SU-DHL-6 (cell line): ENCODE measurements at regions not wholly inside any gene's neighbourhood (a gene's known extent, or its start where the extent isn't known, plus 50 kb on each side); places are given as distances from the start of the nearest gene placed in this dataset.

Source experiments
- H2AFZ ChIP-seq: fragments of 200-600 bp; sonication (generic); 2 replicates; pipeline ENCODE4 v1.6.1; 2014; ENCODE audit warnings: low read depth, mild to moderate bottlenecking, moderate library complexity, mixed read lengths, antibody characterized with exemption, low read length; ENCODE audit not compliant: severe bottlenecking
- H3F3A ChIP-seq: fragments of 200-600 bp; shearing (Covaris generic); 2 replicates; pipeline ENCODE4 v1.6.0; 2016; ENCODE audit warnings: antibody characterized with exemption, mild to moderate bottlenecking; ENCODE audit not compliant: insufficient read depth
- H3K27ac ChIP-seq: fragments of 200-600 bp; sonication (generic); 2 replicates; pipeline ENCODE4 v1.5.1; 2016; ENCODE audit warnings: low read depth, mild to moderate bottlenecking, low read length, moderate library complexity, mixed read lengths
- H3K27me3 ChIP-seq: fragments of 200-600 bp; sonication (generic), shearing (Covaris generic); 2 replicates; pipeline ENCODE4 v1.6.0; 2014; ENCODE audit warnings: mild to moderate bottlenecking, low read length
- H3K36me3 ChIP-seq: fragments of 200-600 bp; sonication (generic); 2 replicates; pipeline ENCODE4 v1.6.1; 2014; ENCODE audit warnings: mild to moderate bottlenecking, low read length, mixed read lengths
- H3K4me2 ChIP-seq: fragments of 300-600, 200-600 bp; shearing (Covaris generic), sonication (generic); 2 replicates; pipeline ENCODE4 v1.6.0; 2014; ENCODE audit warnings: low read length, low read depth, mild to moderate bottlenecking; ENCODE audit not compliant: poor library complexity, severe bottlenecking
- H3K4me3 ChIP-seq: fragments of 200-600 bp; sonication (generic); 2 replicates; pipeline ENCODE4 v1.5.1; 2014; ENCODE audit warnings: antibody characterized with exemption, low read length, mild to moderate bottlenecking, mixed read lengths; ENCODE audit not compliant: insufficient read depth, poor library complexity, severe bottlenecking
- H3K79me2 ChIP-seq: fragments of 200-600 bp; sonication (generic); 2 replicates; pipeline ENCODE4 v1.6.1; 2014; ENCODE audit warnings: mild to moderate bottlenecking, low read length, moderate library complexity; ENCODE audit not compliant: insufficient read depth
- H3K9ac ChIP-seq: fragments of 200-600 bp; sonication (generic); 2 replicates; pipeline ENCODE4 v1.7.0; 2014; ENCODE audit warnings: mild to moderate bottlenecking, low read length
- H3K9me2 ChIP-seq: fragments of 200-600 bp; sonication (generic); replicated peaks from 2 replicates; pipeline ENCODE4 v1.6.1; 2014; ENCODE audit warnings: low read length; ENCODE audit not compliant: insufficient read depth
- H3K9me3 ChIP-seq: fragments of 200-600 bp; sonication (generic); 2 replicates; pipeline ENCODE4 v1.6.1; 2014; ENCODE audit warnings: low read length, mixed read lengths; ENCODE audit not compliant: insufficient read depth
- H4K20me1 ChIP-seq: fragments of 200-600 bp; sonication (generic); 2 replicates; pipeline ENCODE4 v1.6.1; 2014; ENCODE audit warnings: low read depth, mild to moderate bottlenecking, antibody characterized with exemption, low read length, moderate library complexity, mixed read lengths
- CTCF ChIP-seq: fragments of 200-600 bp; sonication (generic); IDR thresholded peaks from one replicate; pipeline ENCODE4 v1.5.1; 2017; ENCODE audit warnings: antibody characterized with exemption, mild to moderate bottlenecking, low read length, moderate library complexity; ENCODE audit not compliant: insufficient read depth, poor library complexity, severe bottlenecking
- EZH2phosphoT487 ChIP-seq: fragments of 200-600 bp; sonication (generic), shearing (Covaris generic); conservative IDR thresholded peaks from 2 replicates; pipeline ENCODE4 v1.6.1; 2018; ENCODE audit warnings: mild to moderate bottlenecking, antibody characterized with exemption, low read length, moderate library complexity, mixed read lengths

DNA sequence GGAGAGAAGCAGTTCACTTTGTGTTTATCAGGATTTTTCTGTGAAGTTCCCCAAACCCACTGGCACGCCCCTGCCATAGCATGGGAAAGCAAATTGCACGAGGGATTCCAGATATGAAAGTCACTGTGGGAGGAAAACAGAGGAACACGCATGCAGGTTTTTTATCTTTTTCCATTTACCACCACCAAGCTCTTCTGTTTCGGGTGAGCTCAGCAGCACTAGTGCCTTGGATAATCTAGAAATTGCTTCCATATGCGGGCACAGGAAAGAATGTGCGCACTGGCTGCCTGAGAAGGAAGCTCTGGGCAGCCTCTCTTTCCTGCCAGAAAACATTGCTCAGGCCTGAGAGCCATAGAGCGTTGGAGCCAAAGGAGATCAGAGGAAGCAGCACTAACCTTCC is 65.9 kb upstream of the WIPF1 start:
- Histone ChIP-seq H3K9ac (no peak overlapping the region), H3K9me3 (no peaks in the 10 kb centered on the region), H3K9me2 (no peaks in the 10 kb centered on the region), H3K27me3 (no peaks in the 10 kb centered on the region), H3F3A (no peaks in the 10 kb centered on the region), H4K20me1 (no peaks in the 10 kb centered on the region), H3K27ac (no peak overlapping the region), H2AFZ (no peak overlapping the region), H3K4me2 (no peak overlapping the region), H3K79me2 (no peaks in the 10 kb centered on the region), H3K36me3 (no peaks in the 10 kb centered on the region), H3K4me3 (no peak overlapping the region)
- no peak for TF ChIP-seq EZH2phosphoT487
- no peak for TF ChIP-seq CTCF

GRCh38 chr2:174662859-174663258 is 65.3 kb upstream of the WIPF1 start:
- no peak overlapping the region for H3K4me2 ChIP-seq
- no peaks in the 10 kb centered on the region for H3K27me3 ChIP-seq
- no peak overlapping the region for H2AFZ ChIP-seq
- no peak for TF ChIP-seq CTCF
- TF ChIP-seq EZH2phosphoT487: no peak
- H3K9me3 ChIP-seq: no peaks in the 10 kb centered on the region
- H3K79me2 ChIP-seq: no peaks in the 10 kb centered on the region
- H4K20me1 ChIP-seq: no peaks in the 10 kb centered on the region
- H3K36me3 ChIP-seq: no peaks in the 10 kb centered on the region
- no peaks in the 10 kb centered on the region for H3F3A ChIP-seq
- no peak overlapping the region for H3K27ac ChIP-seq
- H3K4me3 ChIP-seq: no peak overlapping the region
- H3K9ac ChIP-seq: no peak overlapping the region
- H3K9me2 ChIP-seq: no peaks in the 10 kb centered on the region

DNA sequence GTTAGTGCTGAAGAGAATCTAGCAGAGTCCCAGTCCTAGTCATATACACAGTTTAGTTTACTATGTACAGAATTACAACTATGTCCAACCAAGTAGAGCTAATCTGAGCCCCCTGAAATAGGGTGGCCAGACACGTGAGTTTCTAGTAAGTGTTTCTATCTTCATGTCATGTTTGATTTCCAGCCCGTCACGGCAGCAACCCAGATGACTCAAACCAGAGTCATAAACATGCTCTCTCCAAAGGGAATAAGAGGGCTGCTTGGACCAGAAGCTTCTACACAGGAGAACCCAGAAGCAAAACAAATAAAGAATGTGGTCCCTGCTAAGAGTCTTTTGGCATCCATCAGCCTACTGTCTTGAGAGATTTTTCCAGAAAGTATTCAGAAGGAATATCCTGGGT is 64.9 kb upstream of the WIPF1 start:
- Histone ChIP-seq H3K4me3 (no peak overlapping the region), H3K27ac (no peak overlapping the region), H3K9ac (no peak overlapping the region), H3K27me3 (no peaks in the 10 kb centered on the region), H3K9me2 (no peaks in the 10 kb centered on the region), H4K20me1 (no peaks in the 10 kb centered on the region), H3K4me2 (no peak overlapping the region), H2AFZ (no peak overlapping the region), H3K79me2 (no peaks in the 10 kb centered on the region), H3K36me3 (no peaks in the 10 kb centered on the region), H3K9me3 (no peaks in the 10 kb centered on the region), H3F3A (no peaks in the 10 kb centered on the region)
- TF ChIP-seq EZH2phosphoT487: no peak
- no peak for TF ChIP-seq CTCF
